Stromal cell of bone marrow (primary cell): ENCODE measurements at regions not wholly inside any gene's neighbourhood (a gene's known extent, or its start where the extent isn't known, plus 50 kb on each side); places are given as distances from the start of the nearest gene placed in this dataset.
A peak's percentile ranks its signal among the peaks of the same experiment; 100 is the strongest.
"Not testable (repeated sequence)": the region's sequence is repeated elsewhere in the genome, so short reads cannot be mapped to it uniquely, and the experiment has no call there.

ENCODE experiments used
- DNase-seq: peaks from one replicate; pipeline ENCODE4 v3.0.0-alpha.2; 2012; ENCODE audit warnings: low read depth

DNA sequence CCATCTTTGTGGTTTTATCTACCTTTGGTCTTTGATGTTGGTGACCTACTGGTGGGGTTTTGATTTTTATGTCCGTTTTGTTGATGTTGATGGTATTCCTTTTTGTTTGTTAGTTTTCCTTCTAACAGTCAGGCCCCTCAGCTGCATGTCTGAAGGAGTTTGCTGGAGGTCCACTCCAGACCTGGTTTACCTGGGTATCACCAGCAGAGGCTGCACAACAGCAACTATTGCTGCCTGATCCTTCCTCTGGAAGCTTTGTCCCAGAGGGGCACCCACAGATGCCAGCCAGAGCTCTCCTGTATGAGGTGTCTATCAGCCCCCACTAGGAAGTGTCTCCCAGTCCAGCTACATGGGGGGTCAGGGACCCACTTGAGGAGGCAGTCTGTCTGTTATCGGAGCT is 199.3 kb upstream of the WDFY3 start:
- no peak for DNase-seq

DNA sequence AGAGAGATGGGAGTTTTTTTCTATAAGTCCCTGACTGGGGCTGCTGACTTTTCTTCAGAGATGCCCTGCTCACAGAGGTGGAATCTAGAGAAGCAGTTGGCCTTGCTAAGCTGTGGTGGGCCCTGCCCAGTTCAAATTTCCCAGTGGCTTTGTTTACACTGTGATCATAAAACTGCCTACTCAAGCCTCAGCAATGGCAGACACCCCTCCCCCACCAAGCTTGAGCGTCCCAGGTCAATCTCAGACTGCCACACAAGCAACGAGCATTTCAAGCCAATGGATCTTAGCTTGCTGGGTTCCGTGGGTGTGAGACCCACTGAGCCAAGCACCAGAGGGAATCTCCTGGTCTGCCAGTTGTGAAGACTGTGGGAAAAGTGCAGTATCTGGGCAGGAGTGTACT is 199.8 kb upstream of the WDFY3 start:
- DNase-seq = no peak

DNA sequence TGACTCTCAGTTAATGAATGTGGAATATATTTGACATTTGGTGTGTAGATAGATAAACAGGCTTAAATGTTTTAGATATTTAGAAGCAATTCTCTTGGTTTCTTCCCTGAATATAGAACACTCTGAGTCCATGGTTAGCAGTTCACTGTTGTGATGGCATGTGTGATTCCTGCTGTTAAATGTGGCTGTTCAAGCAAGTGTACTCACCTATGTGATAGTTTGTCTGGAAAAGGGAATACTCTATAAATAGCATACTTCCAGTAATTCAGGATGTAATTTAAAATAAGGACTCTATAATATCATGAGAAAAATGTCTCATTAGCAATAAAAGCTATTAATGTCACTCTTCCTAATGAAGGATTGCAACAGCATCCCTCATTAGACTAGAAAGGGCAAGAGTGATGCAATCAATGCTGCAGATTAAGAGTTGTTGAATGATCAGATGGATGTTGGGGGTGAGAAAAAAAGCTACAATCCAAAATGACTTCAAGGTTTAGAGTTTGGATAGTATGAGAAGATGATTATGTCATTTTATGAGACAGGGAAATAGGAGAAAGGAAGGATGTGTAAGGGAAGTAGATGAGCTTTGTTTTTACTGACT is 201.8 kb upstream of the WDFY3 start:
- DNase-seq = no peak

DNA sequence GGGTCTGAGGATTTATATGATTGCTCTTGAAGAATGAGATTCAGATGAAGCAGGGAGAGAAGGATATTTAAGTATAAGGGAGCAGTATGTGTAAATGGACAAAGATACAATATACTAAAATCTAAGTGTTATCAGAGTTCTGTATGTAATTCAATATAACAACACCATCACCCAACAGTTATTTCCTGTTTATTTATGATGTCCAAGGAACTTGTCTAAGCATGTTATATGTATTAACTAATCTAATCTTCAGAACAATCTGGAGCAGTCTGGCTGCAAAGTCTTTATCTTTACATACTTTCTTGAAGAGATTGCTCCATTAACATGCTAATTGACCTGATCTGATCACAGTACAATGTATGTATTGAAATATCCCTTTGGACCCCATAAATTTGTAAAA is 203.8 kb upstream of the WDFY3 start:
- no peak for DNase-seq

DNA sequence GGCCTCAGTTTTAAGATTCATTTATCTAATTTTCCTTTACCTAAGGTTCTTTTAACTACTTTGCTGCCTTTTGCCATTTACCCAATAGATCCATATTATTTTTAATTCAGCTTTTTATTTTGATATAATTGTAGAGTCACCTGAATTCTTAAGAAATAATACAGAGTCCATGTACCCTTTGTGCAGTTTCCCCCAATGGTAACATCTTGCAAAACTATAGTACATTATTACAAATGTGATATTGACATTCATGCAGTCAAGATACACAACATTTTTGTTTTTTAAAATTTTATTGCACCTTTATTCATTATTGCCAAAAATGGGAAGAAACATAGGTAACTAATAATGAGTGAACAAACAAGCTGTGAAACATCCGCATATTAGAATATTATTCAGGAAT is 208.7 kb upstream of the WDFY3 start:
- DNase-seq = no peak

DNA sequence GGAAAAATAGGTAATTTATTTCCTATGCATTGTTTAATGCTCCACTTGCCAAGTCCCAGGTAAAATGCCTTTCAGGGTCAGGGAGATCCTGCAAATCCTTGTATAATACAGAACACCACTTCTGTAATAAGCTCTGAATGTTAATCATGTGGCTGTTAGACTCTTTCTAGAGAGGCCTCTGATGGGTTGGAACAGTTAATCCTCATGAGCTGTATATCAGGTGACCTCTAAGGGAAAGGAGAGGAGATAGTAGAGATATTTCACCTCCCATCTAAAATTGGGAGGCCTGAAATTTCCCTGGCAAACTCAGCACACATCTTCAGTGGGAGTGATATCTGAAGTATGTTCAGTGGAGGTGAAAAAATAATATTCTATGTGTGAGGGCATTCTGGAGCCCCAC is 210.6 kb upstream of the WDFY3 start:
- DNase-seq = no peak

DNA sequence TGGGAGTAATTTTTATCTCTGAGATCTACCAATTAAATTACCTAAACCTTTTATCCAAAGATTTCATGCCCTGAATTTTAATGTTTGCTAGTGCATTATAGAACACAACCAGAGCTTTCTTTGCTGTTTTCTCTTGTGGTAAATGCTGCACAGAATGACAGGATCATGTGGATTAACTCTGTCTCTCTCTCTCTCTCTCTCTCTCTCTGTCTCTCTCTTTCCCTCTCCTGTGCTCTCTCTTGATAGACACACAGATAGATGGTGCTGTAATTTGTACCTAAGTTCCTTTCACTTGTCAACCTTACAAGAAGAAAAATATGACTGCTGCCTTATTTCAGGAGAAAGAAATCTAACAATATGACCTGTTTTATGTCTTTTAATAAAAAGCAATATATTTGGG is 211.2 kb upstream of the WDFY3 start:
- DNase-seq = no peak

DNA sequence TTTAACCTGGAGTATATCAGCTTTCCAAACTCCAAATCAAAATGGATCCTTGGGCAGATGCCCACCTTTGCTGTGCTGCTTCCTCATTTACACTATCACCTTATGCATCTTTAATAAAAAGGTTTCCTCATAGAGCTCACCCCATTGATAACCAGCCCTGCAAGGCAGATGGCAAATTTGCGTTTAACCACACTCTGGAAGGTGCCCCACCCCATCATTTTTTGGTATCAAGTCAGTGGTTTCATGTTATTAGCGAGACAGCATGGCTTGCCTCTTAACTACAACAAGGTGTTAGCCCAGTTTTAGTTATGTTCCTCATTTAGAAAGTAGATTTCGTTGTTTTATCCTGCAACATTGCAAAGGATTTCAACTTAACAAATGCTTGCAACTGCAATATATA is 214.0 kb upstream of the WDFY3 start:
- no peak for DNase-seq

DNA sequence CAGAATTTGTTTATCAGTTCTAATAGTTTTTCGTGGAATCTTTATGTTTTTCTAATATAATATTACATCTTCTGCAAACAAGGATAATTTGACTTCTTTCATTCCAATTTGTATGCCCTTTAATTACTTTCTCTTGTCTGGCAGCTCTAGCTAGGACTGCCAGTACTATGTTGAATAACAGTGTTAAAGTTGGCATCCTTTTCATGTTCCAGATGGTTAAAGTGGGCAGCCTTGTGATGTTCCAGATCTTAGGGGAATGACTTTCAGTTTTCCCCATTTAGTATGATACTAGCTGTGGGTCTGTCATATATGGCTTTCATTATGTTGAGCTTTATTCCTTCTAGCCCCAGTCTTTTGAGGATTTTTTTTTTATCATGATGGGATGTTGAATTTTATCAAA is 220.6 kb upstream of the WDFY3 start:
- DNase-seq = no peak

DNA sequence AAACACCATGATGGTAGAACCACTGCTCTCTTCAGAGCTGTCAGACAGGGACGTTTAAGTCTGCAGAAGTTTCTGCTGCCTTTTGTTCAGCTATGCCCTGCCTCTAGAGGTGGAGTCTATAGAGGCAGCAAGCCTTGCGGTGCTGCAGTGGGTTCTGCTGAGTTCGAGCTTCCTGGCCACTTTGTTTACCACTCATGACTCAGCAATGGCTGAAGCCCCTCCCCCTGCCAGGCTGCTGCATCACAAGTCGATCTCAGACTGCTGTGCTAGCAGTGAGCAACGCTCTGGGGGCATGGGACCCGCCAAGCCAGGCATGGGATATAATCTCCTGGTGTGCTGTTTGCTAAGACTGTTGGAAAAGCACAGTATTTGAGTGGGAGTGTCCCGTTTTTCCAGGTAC is 229.5 kb upstream of the WDFY3 start:
- not testable (repeated sequence) for DNase-seq

DNA sequence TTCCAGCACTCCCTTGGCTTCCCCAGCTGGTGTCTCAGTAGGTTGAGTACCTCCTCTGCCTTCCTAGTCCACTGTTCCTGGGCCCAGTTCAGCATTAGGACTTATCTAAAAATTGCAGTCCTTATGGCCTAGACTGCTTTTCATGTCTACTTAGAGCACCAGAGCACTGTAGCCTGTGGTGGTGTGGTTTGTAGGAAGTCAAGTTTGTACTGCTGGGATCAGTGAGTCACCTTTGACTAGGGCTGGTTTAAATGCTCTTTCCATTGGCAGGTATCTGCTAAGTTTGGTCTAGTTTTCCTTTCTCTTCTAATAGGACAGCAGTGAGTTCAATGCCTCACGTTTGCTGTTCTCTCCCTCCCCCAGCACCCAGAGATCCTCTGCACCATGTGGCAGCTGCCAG is 233.6 kb upstream of the WDFY3 start:
- no peak for DNase-seq

DNA sequence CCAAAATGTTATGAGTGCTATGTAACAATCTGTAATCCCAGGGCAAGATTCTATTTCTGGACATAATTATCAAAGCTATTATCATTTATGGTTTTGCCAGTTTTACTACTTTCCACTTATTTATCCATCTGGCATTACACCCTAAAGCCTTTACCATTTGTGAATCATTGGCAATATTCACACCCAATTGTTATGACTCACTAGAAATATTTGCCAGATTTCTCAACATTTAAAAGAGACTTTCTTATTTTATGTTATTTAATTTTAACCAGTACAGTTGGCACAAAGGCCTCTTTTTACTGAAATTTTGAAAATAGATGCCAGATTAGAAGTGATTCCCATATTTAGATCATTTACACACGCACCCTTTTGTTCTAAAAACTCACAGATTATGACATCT is 242.7 kb upstream of the WDFY3 start:
- peak; percentile 1 for DNase-seq

DNA sequence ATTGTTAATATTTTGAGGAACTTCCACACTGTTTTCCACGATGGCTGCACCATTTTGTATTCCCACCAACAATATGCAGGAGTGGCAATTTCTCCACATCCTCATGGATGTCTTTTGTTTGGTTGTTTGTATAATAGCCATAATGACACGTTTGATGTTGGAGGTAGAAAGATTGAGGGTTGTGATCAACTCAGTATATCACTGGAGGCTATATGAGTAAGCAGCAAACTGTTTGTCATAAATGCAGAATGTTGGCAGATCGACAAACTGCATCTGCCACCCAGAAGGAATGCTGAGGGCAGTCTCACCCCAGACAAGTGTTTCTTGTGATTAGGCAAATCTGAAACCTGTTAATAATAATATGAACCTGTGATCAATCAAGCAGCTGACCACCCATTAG is 243.9 kb upstream of the WDFY3 start:
- DNase-seq = no peak

DNA sequence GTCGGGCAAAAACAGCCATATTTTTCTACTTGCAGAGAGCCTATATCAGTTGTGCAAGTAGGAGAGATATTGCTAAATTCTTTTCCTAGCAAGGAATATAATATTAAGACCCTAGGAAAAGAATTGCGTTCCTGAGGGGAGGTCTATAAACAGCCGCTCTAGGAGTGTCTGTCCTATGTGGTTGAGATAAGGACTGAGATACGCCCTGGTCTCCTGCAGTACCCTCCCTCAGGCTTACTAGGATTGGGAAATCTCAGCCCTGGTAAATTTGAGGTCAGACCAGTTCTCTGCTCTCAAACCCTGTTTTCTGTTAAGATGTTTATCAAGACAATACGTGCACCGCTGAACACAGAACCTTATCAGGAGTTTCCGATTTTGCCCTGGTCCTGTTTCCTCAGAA is 250.1 kb upstream of the WDFY3 start:
- DNase-seq = not testable (repeated sequence)

DNA sequence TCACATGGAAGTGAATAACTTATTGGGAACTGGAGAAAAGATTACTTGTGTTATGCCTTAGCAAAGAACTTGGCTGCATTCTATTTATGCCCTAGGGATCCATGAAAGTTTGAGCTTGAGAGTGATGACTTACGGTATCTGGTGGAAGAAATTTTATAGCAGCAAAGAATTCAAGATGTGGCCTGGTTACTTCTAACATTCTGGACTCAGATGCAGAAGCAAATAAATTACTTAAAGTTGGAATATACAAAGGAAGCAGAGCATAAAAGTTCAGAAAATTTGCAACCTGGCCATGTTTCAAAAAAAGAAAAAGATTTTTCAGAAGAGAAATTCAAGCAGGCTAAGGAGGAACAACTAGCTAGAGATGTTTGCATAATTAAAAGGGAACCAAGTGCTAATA is 252.3 kb upstream of the WDFY3 start:
- no peak for DNase-seq

DNA sequence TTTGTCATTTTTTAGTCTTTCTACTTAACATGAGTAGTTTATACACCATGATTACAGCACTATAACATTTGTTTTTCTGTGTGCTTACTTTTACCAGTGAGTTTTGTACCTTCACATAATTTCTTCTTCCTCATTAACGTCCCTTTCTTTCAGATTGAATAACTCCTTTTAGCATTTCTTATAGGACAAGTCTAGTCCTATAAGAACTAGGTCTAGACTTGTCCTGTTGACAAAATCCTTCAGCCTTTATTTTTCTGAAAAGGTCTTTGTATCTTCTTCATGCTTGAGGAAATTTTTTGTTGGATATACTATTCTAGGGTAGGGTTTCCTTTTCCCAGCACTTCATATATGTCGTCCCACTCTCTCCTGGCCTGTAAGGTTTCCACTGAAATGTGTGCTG is 253.3 kb upstream of the ARHGAP24 start:
- no peak for DNase-seq

DNA sequence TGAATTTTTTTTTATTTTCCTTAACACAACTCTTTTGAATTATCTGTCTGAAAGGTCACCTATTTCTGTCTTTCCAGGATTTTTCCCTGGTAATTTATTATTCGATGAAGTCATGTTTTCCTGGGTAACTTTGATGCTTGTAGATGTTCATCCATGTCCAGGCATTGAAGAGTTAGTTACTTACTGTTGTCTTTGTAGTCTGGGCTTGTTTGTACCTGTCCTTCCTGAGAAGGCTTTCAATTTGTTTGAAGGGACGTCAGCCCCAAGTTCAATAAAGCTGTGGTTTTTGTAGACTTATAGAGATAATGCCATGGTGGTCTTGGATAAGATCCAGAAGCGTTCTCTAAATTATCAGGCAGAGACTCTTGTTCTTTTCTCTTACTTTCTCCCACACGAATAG is 252.4 kb upstream of the ARHGAP24 start:
- DNase-seq = no peak

DNA sequence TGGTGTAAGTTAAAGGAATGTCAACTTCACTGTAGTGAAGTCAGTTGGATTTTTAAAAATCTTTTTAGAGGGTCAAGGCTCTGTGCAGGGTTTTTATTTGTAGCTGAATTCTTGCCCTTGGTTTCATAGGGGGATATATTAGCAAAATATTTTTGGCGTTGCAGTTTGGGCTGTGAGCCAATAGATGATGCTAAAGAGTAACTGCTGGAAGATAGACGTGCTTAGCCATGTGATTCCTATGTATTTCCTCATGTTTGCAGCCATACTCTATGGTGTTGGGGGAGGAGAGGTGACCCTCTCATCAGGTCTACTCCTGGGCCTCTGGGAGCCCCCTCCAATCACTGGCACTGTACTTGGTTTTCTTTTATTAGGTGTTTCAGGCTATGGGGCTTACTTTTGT is 246.7 kb upstream of the ARHGAP24 start:
- DNase-seq = no peak

DNA sequence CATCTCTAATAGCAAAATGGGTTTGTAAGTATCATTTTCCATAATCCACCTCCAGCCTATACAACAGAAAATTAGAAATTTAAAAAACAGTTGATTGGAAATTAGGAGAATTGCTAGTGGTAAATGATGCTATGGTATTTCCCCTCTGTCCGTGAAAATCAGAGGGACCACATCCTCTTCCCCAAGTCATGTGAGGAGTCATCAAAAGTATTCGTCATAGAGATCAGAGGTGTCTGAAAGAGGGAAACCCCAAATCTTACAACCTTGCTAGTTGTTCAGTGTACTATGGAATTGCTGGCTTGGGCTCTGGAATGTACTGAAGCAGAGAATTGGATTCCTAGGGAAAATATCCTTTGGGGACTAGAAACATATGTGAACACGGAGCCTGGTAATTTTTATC is 241.4 kb upstream of the ARHGAP24 start:
- no peak for DNase-seq

DNA sequence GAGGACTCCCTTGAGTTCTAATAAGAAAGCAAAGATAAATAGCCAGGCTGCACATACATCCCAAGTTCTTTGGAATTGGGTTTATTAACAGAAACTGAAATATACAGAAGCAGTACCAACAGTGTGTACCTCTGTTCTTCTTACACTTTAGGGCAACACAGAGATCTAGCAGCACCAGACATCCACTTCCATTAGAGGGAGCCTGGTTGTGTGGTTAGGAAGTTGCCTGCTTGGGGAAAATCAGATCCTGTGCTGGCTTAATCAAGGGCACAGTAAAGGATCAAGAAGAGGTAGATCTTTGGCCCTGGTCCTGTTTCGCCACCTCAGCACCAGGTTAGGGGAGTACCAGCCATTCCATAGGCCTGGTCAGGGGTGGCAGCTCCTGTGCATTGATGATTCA is 231.1 kb upstream of the ARHGAP24 start:
- no peak for DNase-seq

DNA sequence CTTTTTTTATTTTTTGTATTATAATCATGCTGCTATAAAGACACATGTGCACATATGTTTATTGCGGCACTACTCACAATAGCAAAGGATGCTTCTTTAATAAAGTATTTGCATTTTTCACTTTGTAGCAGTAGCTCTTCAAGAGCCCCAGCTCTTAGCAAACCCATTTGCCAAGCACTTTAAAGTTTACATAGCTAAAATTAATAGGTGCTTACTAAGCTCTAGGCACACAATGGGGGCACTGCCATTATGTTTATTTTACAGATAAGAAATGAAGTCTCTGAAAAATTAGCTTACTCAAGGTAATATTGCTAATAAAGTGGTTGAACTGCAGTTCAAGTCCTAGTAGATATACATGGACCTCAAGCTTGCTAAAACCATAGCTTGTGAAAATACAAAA is 230.3 kb upstream of the ARHGAP24 start:
- DNase-seq = no peak

DNA sequence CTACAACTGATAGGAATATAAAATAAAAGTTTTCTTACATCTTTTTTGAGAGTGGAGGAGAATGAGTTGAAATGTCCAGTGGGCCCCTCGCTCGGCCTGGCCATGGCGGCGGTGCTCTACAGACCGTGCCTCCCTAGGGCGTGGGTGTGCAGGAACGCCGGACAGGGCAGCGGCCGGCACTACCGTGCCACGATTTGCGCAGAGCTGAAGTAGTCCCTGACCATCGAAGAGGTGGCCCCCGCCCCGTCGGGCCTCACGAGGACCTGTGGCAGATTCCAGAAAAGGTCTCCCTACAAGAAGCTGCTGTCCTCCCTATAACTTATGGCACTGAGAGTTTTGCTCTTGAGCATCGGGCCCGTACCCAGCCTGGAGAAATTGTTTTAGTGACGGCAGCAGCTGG is 228.9 kb upstream of the ARHGAP24 start:
- DNase-seq = no peak

DNA sequence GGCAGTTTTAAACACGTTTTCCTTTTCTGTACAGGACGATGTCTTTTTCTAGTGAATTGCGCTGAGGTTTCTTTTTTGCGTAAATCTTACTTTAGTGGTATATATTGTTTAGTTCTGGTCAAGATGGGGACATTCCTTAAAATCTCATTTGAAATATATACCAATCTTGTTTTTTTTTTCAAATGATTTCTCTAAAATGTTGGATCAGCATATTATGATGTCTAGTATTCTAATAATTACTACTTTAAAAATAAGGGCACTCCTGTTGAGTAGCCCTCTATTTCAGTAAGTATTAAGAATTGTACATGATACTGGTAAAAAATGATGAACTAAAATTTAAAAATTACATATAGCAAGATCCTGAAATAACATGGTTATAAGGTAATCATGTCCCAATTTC is 224.1 kb upstream of the ARHGAP24 start:
- DNase-seq = no peak

DNA sequence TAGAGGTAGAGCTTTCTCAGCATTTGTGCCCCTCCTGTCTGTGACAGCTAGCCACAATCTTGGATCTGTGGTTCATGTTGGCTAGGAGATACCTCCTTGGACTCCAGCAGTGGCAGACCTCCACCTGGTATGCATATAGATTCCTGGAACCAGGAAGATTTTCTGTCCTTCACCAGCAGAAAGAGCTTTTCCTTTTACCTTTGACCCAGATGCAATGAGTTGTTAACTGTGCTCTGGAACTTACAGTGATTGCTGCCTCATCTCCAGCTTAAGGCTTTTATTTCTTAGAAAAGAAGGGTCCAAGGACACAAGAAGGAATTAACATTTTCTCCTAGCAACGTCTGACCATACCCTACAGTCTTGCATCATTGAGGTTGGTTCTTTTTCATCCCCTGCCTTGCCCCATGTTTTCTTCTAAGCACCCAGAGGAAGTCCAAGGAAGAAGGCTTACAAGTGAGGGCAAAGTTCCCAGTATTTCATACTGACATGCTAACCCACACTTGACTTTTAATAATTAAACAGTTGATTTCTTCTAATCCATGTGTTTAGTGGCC is 217.1 kb upstream of the ARHGAP24 start:
- DNase-seq = no peak

DNA sequence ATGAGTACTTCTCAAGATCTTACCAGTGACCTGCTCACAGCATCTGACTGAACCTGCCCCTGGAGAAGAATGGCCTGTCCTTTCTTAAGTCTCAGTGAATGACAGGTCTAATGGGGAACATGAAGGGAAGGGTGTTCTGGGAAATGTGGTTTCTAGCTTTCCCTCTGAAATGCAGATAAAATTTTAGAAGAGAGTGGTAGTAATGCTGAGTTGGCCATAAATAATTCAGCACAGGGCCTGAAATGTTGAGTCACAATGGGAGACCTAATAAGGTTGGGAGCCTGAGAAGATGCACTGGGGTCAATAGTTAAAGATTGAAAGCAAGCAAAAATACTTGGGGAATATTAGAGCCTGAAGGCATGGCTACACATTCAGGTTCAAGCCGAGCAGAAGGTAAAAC is 214.9 kb upstream of the ARHGAP24 start:
- no peak for DNase-seq
